NCI-H2171 treated with DMSO at 0.1 percent for 48 hours (cell line): ENCODE measurements at regions not wholly inside any gene's neighbourhood (a gene's known extent, or its start where the extent isn't known, plus 50 kb on each side); places are given as distances from the start of the nearest gene placed in this dataset.

Experiments used
- DNase-seq: peaks from one replicate; lab custom pipeline; 2025; lab: John Stamatoyannopoulos, UW

- no peak for DNase-seq
Observed at GRCh38 chr18:40058811-40059570, 1896.0 kb upstream of the PIK3C3 start.

- peak; percentile 59 for DNase-seq
Observed at GRCh38 chr18:40056079-40056692, 1898.8 kb upstream of the PIK3C3 start.

DNA sequence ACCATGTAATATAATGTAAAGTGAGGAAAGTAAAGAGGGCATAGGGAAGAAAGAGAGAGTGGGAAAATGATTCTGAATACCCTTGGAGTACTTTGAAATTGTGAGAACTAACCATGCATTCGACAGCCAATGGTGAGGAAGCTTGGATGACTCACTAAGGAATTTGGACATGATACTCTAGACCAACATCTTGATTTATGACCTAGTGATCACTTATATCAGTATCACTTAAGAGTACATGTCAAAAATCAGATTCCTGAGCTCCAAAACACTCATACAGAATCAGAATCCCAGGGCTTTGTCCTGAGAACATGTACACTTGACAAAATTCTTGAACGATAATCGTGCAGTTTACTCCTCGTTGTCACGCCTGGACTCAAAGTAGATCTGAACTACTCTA lies 1899.8 kb upstream of the PIK3C3 start:
- no peak for DNase-seq

GRCh38 chr18:40049716-40050115 lies 1905.3 kb upstream of the PIK3C3 start:
- DNase-seq: no peak

- peak; percentile 75 for DNase-seq
Observed at GRCh38 chr18:40048886-40049650, 1906.0 kb upstream of the PIK3C3 start.

DNA sequence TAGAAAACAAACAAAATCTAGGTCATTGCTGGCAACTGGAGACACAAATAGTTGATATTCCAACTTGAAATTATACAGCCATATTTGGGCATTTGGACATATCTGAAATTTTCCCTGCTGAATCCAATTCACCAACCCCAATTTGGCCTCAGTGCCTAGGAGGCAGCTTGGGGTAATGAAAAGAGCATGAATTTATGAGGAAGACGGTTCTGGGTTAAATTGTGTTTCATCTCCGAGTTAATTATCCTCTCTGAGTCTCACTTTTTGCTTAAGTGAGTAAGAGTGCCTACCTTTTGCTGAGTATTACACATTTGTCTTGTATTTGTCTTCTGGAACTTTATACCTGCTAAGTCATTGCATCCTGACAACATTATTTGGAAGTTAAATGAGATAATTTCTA lies 1906.8 kb upstream of the PIK3C3 start:
- DNase-seq: no peak

DNA sequence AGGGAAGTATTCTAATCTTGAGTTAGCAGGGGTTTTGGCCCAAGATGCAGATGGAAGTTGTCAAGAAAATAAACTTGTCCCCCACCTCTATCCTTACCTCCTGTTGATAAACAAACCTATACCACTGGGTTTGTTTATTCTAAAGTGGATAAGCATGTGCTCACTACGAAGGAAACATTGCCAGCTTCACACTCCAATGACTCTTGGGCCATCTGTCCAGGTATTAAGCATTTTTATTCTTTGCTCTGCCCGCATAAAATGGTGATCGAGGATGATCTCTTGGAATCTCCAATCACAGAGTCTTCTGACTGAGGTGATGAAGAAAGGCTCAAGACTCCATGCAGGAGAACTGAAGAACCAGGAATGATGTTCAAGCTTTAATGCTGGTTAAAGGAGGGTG lies 1908.4 kb upstream of the PIK3C3 start:
- peak; percentile 73 for DNase-seq

- no peak for DNase-seq
Observed at GRCh38 chr18:40041951-40042350, 1913.1 kb upstream of the PIK3C3 start.

DNA sequence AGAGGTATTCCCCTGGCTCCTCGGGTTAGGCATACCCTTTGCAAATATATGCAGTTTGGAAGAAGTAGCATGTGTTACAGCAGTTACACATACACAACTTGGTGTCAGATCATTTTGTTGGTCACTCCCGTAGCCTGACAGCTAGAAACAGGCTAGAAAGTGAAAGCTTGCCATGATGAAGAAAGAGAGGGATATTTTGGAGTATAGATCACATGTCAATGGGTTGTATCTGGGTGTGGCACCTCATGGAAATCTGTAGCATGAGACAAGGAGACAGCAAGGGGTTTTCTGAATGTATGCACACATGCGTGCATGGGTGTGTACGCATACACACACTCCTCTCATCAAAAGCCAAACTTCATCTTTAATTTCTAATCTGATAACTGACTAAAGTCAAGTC lies 1914.5 kb upstream of the PIK3C3 start:
- no peak for DNase-seq

GRCh38 chr18:40037356-40037755 lies 1917.7 kb upstream of the PIK3C3 start:
- no peak for DNase-seq

DNA sequence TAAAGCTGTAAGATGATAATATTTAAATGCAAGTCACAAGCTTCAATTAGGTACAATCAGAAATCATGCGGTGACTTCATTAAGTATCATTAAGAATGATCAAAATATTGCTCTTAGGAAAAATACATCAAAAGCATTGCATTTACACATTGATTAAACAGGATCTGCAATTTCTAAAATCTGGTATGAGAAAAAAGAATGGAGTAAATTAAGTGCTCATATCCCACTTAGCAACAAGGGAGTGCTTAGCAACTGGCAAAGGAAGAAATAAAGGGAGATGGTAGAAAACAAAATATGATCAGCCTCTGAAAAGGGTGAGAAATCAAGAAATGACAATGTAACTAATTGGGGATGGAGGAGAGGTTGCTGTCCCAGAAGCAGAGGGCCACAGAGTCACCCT lies 1918.2 kb upstream of the PIK3C3 start:
- DNase-seq: no peak

GRCh38 chr18:40035966-40036365 lies 1919.1 kb upstream of the PIK3C3 start:
- no peak for DNase-seq

- DNase-seq: no peak
Observed at GRCh38 chr18:40032076-40032475, 1923.0 kb upstream of the PIK3C3 start.

DNA sequence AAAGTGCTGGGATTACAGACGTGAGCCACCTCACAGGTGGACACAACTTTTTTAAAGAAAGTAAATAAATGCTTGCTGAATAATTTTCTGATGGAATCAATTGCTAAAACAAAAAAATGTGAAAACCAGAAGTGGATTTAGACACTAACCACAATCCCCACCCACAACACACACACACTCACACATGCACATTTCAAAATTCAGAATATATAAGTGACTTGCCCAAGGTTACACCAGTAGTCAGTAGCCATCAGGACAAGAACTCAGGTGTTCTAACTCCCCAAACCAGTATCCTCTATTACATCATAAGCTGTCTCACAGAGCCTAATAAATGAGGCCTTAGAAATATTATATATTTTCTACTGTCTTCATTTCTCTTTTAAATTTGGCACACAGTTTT lies 1923.6 kb upstream of the PIK3C3 start:
- no peak for DNase-seq

DNA sequence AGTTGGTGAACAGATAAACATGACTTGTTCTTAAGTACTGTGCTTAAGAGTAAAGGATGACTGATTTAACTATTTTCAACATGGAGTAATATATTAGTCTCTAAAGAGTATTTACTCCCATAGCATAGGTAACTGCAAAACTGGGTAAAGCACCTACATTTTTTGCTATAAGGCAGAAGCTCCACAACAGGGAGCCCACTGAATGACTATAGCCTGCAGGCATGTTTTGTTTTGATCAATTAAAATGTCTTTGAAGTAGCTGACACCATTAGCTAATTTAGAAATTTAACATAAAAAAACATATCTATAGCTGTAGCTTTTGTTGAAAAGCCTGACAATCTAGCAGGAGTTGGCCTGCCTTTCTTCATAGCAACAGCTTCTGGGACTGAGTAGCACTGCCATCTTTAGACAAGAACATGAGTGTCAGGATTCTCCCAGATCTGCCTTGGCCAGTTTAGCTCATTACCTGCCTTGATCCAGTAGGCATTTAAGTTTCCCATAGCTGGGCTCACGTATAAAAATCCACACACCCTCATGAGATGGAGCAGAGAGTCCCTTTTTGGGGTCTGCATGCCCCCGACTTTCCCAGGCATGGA lies 1935.1 kb upstream of the PIK3C3 start:
- no peak for DNase-seq

DNA sequence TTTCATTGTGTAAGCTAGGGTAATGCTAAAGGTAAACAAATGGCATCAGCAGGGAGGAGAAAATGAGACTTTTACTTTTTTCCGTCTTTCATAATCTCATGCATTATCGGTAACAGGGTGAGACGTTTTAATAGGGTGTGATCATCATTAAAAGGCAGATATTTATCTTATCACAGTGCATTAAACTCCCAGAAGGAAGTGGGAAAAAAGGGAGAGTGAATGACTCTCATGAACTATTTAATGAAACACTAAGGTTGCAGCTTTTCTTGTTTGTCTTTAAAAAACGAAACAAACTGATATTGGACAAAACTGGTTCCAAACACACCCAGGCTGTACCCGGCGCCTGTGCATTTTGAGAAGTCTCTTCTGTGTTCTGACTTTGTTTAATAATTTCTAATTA lies 1936.8 kb upstream of the PIK3C3 start:
- DNase-seq: no peak

GRCh38 chr18:40017021-40017420 lies 1938.0 kb upstream of the PIK3C3 start:
- DNase-seq: no peak

DNA sequence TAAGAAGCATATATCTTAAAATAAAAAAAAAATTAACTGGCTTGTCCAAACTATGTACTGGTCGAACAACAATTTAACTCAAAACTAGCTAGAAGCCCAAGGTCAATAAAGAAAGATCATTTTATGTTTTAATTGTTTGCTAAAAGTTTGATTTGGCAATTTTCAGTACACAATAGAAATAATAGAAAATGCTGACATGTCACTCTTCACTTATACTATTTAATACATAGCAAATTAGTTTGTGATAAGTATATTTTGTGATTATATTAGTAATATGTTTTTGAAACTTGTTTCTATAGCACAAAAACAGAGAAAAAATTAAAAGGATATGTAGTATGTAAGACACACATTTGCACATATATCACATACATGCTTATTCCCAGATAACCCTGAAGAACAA lies 1938.6 kb upstream of the PIK3C3 start:
- no peak for DNase-seq

DNA sequence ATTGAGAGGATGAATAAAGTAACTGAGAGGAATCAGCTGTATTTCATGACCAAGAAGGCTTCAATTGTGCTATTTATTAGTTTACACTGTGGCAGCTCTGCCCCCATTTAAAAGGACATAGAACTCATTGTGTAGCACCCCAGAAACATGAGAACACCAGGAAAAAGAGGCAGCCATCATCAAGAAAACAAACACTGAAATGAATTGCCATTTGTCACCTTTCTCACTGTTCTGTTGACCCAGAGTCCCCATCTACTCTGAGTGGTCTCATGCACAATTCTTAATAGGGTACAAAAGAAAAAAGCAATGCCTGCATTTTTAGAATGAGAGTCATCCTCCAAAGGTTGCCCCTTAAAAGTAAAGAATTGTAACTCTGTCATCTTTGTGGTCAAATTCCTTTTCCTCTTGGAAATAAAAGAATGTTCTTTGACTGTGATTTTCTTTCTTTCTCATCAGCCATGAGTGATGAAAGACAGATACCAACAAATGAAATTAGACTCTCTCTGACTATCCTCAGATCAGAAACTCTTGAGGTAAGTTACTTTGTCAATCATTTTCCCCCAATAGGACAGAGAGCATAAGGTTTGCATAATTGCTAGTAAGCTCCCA lies 1941.9 kb upstream of the PIK3C3 start:
- DNase-seq: no peak

DNA sequence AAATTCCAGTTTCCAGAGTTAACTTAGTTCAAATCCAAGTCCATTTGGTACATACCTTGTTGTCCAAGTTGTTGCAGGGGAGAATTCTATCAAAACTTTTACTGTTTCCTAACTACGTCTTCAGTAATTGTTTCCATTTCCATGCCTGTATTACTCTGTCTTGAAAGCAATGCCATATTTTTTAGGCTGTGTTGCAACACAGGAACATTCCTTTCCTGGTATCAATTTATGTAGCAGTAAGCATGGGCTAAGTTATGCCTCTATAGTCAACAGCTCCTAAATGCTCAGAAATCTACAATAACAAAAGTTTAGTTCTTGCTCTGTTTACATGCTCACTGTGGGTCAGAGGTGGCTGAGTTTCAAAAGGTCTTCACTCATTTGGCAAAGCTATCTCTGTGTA lies 1943.8 kb upstream of the PIK3C3 start:
- no peak for DNase-seq

DNA sequence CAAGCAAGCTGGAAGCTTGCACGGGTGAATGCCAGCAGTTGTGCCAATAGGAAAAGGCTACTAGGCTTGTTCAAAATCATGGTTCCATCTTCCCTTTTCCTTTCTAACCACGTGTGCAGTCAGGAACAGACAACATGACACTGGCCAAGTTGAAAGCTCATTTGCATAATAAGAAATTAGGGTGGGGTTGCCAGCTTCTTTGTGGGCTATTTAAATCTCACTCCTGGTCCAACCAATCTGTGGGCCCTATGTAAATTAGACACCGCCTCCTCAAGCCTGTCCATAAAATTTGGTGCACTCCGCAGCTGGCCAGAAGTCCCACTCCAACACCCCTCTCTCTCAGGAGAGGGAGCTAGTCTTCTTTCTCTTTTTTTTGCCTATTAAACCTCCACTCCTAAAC lies 1948.4 kb upstream of the PIK3C3 start:
- no peak for DNase-seq

DNA sequence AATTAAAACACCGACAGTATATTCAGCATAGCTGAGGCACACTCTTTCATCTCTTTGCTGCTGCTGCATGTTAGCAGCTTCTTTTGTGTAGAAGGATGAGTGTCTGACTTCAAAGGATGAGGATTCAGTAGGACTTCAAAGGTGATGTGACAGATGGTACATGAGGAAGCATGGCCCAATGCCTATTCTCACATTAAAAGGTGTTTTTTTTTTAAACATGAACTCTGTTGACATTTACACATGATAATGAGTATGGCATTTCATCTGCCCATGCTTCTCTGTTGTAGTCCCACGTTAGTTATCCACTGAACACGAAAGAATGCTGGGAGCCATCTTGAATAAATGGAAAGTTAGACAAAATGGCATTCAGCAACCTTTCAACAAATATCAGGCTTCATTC lies 1950.8 kb upstream of the PIK3C3 start:
- peak; percentile 93 for DNase-seq
